COLO829 (cell line): ENCODE measurements at regions not wholly inside any gene's neighbourhood (a gene's known extent, or its start where the extent isn't known, plus 50 kb on each side); places are given as distances from the start of the nearest gene placed in this dataset.
"Not testable (repeated sequence)": the region's sequence is repeated elsewhere in the genome, so short reads cannot be mapped to it uniquely, and the experiment has no call there.

Source experiments
- DNase-seq: peaks from one replicate; pipeline ENCODE4 v3.0.0; 2012; ENCODE audit warnings: low spot score

GRCh38 chr3:27629366-27629765 is 92.8 kb downstream of the EOMES start:
- no peak for DNase-seq

DNA sequence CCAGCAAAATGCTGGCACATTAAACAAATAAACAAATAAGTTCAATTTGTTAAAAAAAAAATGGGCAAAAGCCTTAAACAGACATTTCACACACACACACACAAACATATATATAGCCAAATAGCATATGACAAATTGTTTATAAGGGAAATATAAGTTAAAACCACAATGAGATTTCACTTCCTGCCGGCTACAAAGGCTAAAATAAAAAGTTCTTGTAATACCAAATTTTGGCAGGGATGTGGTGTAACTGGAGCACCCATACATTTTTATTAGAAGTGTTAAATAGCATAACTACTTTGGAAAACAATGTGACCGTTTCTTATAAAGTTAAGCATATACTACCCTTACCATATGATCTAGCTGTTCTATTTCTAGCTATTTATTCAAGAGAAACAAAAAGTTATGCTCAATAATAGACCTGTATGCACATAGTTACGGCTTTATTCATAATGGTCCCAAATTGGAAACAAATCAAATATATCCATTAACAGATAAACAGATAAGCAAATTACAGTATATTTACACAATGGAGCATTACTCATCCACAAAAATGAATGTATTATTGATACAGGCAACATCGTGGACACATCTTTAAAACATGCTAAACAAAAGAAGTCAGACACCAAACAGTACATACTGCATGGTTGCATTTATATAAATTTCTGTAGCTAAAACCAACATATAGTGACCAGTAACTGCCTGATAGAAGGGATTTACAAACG is 93.9 kb downstream of the EOMES start:
- peak; percentile 28 for DNase-seq

DNA sequence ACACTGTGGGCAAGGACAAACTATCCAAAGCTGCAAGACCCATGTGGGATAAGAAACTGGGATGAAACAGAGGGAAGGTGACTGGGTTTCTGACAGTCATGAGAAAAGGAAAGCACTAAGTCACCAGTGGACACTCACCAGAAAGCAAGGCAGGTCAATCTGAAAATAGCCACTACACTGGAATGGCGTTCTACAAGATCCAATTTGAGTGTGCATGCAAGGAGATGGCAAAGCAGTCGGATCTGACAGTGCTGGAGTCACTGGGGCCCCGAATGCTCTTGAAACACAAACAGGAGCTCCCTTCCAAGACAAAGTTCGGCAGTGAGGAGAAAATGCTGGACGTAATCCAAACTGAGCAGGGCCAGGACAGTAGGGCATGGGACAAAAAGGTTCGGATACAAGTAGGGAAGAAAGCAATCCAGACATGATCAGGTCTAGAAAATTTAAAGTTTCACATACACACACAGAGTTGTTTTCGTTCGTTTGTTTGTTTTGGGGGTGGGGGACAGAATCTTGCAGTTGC is 95.5 kb downstream of the EOMES start:
- no peak for DNase-seq

- no peak for DNase-seq
Measured at GRCh38 chr3:27625864-27626263, 96.3 kb downstream of the EOMES start.

- no peak for DNase-seq
Measured at GRCh38 chr3:27623085-27623753, 98.9 kb downstream of the EOMES start.

GRCh38 chr3:27617552-27617951 is 104.6 kb downstream of the EOMES start:
- DNase-seq = no peak

- DNase-seq = no peak
Measured at GRCh38 chr3:27616031-27616430, 106.1 kb downstream of the EOMES start.

DNA sequence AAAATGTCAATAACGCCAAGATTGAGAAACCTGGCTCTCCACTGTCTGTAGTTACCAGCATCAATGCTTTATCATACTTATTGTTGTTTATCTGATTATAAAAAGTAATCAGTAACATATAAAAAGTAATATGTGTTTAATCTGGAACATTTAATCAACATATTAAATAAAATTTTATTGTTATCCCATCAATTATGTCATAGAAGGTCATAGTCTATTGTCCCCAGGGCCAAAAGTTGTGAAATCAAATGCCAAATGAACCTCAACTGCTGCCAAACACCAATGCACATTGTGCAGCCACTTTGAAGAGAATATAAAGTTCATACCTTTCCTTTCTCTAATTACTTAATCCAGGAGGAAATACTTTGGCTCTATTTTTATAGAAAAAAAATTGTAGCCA is 106.6 kb downstream of the EOMES start:
- DNase-seq = no peak

DNA sequence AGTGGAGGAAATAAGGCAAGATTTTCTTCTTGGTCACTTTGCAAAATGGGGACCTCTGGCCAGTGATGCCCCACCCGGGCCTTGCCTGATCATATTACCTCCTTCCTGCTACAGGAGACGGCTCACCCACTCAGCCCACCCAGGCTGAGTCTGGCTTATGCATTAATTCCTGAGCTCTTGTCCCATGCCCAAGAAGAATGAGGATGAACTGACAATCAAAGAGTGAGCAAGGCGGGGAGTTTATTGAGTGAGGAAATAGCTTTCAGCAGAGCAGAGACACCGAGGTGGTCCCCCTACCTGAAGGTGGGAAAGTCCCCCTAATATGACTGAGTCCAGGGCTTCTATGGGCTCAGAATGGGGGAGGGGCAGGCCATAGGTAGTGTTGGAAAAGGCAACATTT is 107.5 kb downstream of the EOMES start:
- no peak for DNase-seq

DNA sequence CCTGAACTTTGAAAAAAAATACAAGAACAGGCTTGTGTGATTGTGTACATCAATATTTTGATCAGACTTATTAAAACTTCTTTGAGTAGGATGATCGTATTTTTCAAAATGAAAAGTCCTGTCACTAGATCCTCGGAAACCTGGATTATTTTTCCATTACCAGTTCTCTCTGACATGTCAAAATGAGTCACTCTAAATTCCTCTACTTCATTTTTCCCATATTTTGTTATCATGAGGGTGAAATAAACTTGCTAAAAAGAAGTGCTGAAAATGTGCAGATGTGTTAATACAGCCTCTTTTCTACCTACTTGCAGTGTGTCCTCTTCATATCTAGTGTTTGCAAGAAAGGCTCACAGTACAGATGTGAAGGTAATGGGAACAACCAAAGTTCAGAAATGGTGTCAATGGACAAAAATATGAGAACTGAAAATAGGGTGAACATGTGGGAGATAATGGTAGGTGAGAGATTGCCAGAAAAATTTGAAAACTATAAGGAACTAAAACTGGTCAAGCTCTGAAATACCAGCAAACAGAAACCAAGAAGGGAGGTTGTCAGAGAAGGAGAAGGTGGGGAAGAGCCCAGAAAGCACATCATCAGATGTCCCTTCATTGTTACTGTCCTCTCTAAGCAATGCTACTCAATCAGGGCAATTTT is 108.2 kb downstream of the EOMES start:
- no peak for DNase-seq

- DNase-seq = no peak
Measured at GRCh38 chr3:27610800-27611525, 111.2 kb downstream of the EOMES start.

DNA sequence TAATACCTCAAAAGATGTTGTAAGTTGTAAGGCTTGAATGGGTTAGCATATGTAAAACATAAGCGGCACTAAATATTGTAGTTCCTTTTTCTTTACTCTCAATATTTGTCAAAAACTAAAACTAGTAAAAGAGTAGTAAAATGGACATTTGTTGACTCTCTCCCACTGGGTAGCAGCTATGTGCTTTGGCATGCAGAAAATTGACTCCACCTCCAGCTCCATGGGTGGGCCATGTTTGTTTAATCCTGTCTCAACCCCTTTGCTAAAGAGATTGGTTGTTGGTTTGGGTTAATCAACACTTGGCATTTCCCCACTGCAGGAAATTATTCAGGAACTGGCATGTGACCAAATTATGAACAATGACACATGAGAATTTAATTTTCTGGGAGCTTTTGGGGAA is 114.8 kb downstream of the EOMES start:
- DNase-seq = no peak

GRCh38 chr3:27606537-27606936 is 115.6 kb downstream of the EOMES start:
- no peak for DNase-seq

GRCh38 chr3:27601311-27601710 is 117.1 kb upstream of the SLC4A7 start:
- not testable (repeated sequence) for DNase-seq

DNA sequence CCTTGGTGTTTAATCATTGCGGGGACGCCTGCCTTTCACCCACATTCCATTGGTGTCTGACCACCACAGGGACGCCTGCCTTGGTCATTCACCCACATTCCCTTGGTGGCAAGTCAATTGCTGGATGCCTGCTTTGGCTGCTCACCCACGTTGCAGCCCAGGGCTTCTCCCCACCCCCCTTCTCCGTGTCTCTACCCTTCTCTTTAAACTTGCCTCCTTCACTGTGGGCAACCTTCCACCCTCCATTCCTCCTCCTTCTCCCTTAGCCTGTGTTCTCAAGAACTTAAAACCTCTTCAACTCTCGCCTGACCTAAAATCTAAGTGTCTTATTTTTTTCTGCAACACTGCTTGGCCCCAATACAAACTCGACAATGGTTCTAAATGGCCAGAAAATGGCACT is 115.6 kb upstream of the SLC4A7 start:
- DNase-seq = not testable (repeated sequence)

- DNase-seq = no peak
Measured at GRCh38 chr3:27596921-27597320, 112.7 kb upstream of the SLC4A7 start.

- DNase-seq = no peak
Measured at GRCh38 chr3:27596334-27596841, 112.2 kb upstream of the SLC4A7 start.

DNA sequence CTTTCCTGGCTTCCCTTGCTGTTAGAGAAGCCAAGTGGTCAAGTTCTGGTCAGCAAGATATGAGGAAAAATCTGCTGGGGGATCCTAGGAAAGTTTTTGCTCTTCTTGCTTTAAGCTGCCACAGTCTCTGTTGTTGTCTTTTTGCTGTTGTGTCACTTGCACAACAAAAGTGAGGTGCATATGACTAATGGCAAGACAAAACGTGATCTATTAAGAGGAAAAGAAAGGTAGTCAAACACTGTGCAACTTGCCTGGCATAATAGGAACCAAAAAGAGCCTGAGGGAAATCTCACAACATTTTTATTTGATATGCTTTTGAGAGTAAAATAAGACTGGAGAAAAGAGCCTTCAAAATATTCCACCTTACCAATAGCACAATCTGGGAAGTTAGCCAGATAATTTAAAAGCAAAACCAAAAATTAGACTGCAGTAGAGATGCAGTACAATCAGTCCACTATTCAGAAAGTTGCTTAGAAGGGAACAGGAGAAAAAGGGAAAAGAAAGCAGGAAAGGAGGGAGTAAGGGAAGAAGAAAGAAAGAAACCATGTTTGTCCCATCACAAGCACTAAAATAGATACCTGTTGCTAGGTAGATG is 110.0 kb upstream of the SLC4A7 start:
- peak; percentile 40 for DNase-seq

- DNase-seq = no peak
Measured at GRCh38 chr3:27593173-27593572, 109.0 kb upstream of the SLC4A7 start.

DNA sequence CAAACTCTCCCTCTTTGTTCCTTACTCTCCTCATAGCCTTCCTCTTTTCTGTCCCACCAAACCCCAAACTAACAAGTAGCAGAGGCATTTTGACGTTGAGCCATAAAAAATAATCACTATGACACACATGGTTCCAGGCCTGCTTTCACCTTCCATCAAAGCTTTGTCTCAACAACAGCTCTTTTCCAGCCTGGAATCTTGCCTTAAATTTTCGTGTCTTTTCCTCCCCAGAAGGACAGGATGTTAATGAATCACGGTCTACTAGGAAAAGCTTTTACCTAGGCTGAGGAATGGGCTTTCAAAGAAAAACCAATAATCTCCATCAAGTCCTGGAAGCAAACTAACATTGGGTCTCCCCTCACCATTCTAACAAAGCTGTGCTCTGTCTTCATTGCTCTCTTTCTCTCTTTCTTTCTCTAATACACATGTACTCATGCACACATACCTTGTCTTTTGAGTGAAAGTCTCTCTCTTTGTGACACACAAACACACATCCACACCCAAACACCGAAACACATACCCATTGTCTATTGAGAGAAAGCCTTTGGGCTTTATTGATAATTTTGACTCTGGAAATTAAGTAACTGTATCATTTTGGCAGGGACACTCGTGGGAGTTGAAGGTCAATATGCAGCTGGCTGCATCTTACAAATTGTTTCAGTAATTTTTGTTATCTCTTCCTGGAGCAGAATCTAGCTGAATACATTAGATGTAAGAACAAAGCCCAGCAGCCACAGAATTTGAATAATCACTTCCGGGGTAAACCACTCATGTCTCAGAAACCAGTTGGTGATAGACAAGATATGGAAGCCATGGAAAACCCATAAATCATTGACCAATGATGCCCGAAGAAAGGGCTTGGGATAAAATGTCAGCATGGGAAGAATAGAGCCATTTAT is 107.4 kb upstream of the SLC4A7 start:
- DNase-seq = peak; percentile 63
